Endodermal cell (in vitro differentiated cells): ENCODE measurements at regions not wholly inside any gene's neighbourhood (a gene's known extent, or its start where the extent isn't known, plus 50 kb on each side); places are given as distances from the start of the nearest gene placed in this dataset.

Source experiments
- DNase-seq: peaks from one replicate; pipeline ENCODE4 v3.0.0-alpha.2; 2017
- H3K27ac ChIP-seq: 2 replicates; pipeline ENCODE4 v1.5.1; 2013; ENCODE audit warnings: mild to moderate bottlenecking, low read depth, low read length, moderate library complexity
- H3K27me3 ChIP-seq: 2 replicates; pipeline ENCODE4 v1.6.1; 2013; ENCODE audit warnings: mild to moderate bottlenecking, low read length, moderate library complexity; ENCODE audit not compliant: insufficient read depth, control insufficient read depth, poor library complexity, severe bottlenecking
- H3K36me3 ChIP-seq: 2 replicates; pipeline ENCODE4 v1.7.0; 2013; ENCODE audit warnings: mild to moderate bottlenecking, low read length, moderate library complexity; ENCODE audit not compliant: control insufficient read depth, insufficient read depth
- H3K4me1 ChIP-seq: one replicate; pipeline ENCODE4 v1.7.0; 2013; ENCODE audit warnings: low read length; ENCODE audit not compliant: control insufficient read depth, insufficient read depth
- H3K4me3 ChIP-seq: 2 replicates; pipeline ENCODE4 v1.5.1; 2013; ENCODE audit warnings: mild to moderate bottlenecking, low read length, moderate library complexity
- H3K9ac ChIP-seq: 2 replicates; pipeline ENCODE4 v1.6.1; 2013; ENCODE audit warnings: mild to moderate bottlenecking, low read length, moderate library complexity; ENCODE audit not compliant: poor library complexity, severe bottlenecking; ENCODE audit errors: extremely low read depth
- H3K9me3 ChIP-seq: 2 replicates; pipeline ENCODE4 v1.6.1; 2013; ENCODE audit warnings: mild to moderate bottlenecking, low read length, moderate library complexity; ENCODE audit not compliant: control insufficient read depth
- H3K27ac Mint-ChIP-seq: 2 replicates; pipeline ENCODE4 v1.8.0; 2020; ENCODE audit warnings: mixed read lengths
- H3K27me3 Mint-ChIP-seq: 2 replicates; pipeline ENCODE4 v1.8.0; 2021; ENCODE audit warnings: mild to moderate bottlenecking, mixed read lengths; ENCODE audit not compliant: insufficient read depth
- H3K36me3 Mint-ChIP-seq: 2 replicates; pipeline ENCODE4 v1.8.0; 2020; ENCODE audit warnings: low read depth, mixed read lengths
- H3K4me1 Mint-ChIP-seq: 2 replicates; pipeline ENCODE4 v1.8.0; 2020; ENCODE audit warnings: mixed read lengths
- H3K4me3 Mint-ChIP-seq: 2 replicates; pipeline ENCODE4 v1.8.0; 2020; ENCODE audit warnings: mild to moderate bottlenecking, moderate library complexity, mixed read lengths
- H3K9me3 Mint-ChIP-seq: 2 replicates; pipeline ENCODE4 v1.8.0; 2020; ENCODE audit warnings: mild to moderate bottlenecking, mixed read lengths
- WGBS, 2 experiments: methylation state at CpG; one replicate each; pipeline versions ENCODE4 v1.1.5 to v1.1.7; 2013; ENCODE audit warnings: missing lambda C conversion rate in 2 of 2, mixed read lengths in 1 of 2; ENCODE audit not compliant: insufficient coverage in 1 of 2, insufficient read length in 1 of 2; 5-methylcytosine and 5-hydroxymethylcytosine counted together
- TF ChIP-seq, protein P1 (sequence below): fragments of 200-600 bp; sonication (generic); conservative IDR thresholded peaks from 2 replicates; pipeline ENCODE4 v1.5.0; 2021; ENCODE audit warnings: antibody characterized with exemption, mild to moderate bottlenecking

DNA sequence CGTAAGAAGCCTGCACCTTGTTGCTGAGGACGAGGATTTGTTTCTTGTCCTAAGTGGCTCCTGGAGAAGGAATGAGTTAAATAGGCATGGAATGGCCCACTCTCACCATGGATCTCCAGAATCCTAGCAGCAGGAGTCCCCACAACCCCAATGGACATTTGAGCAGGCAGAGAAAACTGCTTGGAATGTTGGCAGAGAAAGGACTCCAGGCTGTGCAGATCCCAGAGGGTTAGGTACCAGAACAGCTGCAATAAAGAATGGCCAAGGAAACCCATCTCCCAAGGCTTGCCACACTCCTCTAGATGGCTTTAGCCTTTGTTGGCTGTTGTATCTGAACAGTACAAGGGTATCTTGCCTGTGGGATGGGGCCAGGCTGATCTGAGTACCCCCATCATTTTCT lies 1415.7 kb upstream of the ADGRB3 start:
- peaks cover 12% of the 10 kb centered on the region for H3K4me1 Mint-ChIP-seq
- no peak overlapping the region for H3K4me3 ChIP-seq
- no peak overlapping the region for H3K27ac ChIP-seq
- H3K36me3 Mint-ChIP-seq: no peaks in the 10 kb centered on the region
- H3K27me3 Mint-ChIP-seq: no peaks in the 10 kb centered on the region
- H3K9me3 Mint-ChIP-seq: no peaks in the 10 kb centered on the region
- H3K27ac Mint-ChIP-seq: no peak overlapping the region
- WGBS, 2 experiments: 100% methylated on average over 2 of the region's 2 CpGs; no CpG with 5 or more reads in 1 of the 2 experiments
- H3K27me3 ChIP-seq: no peaks in the 10 kb centered on the region
- H3K36me3 ChIP-seq: no peaks in the 10 kb centered on the region
- no peaks in the 10 kb centered on the region for H3K4me1 ChIP-seq
- no peak for DNase-seq
- no peak overlapping the region for H3K9ac ChIP-seq
- no peak overlapping the region for H3K4me3 Mint-ChIP-seq
- H3K9me3 ChIP-seq: no peaks in the 10 kb centered on the region
- TF ChIP-seq, protein P1, sequence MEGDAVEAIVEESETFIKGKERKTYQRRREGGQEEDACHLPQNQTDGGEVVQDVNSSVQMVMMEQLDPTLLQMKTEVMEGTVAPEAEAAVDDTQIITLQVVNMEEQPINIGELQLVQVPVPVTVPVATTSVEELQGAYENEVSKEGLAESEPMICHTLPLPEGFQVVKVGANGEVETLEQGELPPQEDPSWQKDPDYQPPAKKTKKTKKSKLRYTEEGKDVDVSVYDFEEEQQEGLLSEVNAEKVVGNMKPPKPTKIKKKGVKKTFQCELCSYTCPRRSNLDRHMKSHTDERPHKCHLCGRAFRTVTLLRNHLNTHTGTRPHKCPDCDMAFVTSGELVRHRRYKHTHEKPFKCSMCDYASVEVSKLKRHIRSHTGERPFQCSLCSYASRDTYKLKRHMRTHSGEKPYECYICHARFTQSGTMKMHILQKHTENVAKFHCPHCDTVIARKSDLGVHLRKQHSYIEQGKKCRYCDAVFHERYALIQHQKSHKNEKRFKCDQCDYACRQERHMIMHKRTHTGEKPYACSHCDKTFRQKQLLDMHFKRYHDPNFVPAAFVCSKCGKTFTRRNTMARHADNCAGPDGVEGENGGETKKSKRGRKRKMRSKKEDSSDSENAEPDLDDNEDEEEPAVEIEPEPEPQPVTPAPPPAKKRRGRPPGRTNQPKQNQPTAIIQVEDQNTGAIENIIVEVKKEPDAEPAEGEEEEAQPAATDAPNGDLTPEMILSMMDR: no peak

DNA sequence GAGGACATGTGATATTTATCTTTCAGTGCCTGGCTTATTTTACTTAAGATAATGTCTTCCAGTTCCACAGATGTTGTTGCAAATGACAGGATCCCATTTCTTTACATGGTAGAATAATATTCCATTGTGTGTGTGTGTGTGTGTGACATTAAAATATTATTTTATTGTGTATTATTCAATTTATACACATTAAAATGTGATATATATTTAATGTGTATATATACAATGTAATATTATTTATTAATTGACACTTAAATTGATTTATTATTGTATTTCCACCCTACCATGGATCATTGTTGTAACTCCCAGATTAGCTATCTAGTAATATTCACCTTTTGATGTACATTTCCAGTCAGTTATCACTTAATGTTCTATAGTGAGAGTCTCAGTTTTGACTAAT lies 1422.5 kb upstream of the ADGRB3 start:
- Histone ChIP-seq H3K4me1 (no peaks in the 10 kb centered on the region), H3K4me3 (no peak overlapping the region), H3K9me3 (no peaks in the 10 kb centered on the region), H3K36me3 (no peaks in the 10 kb centered on the region), H3K9ac (no peak overlapping the region), H3K27ac (no peak overlapping the region), H3K27me3 (no peaks in the 10 kb centered on the region)
- DNase-seq: no peak
- H3K27me3 Mint-ChIP-seq: no peaks in the 10 kb centered on the region
- TF ChIP-seq, protein P1: no peak
- no peaks in the 10 kb centered on the region for H3K9me3 Mint-ChIP-seq
- no peaks in the 10 kb centered on the region for H3K36me3 Mint-ChIP-seq
- no peak overlapping the region for H3K4me3 Mint-ChIP-seq
- no peaks in the 10 kb centered on the region for H3K4me1 Mint-ChIP-seq
- no peak overlapping the region for H3K27ac Mint-ChIP-seq

DNA sequence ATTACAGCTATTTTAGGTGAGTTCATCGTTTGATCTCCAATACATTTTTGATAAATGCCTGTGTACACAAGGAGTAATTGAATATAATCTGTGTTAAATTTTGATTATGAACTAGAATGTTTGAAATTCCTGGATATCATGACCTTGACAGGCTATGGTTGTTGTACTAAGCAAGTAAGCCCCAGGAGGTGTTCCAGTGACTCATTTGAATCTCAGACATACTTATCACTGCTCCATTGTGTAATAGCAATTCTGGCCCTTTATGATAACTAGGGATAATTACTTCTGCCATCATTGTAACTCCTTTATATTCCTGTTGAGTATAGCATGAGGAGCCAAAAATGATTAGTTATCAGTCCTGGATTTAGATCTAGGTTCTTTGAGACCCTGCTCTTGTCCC lies 1424.6 kb upstream of the ADGRB3 start:
- no peaks in the 10 kb centered on the region for H3K9me3 ChIP-seq
- no peak overlapping the region for H3K27ac ChIP-seq
- 88 to 100% methylated on average over 1 of the region's 1 CpG for WGBS, 2 experiments
- H3K36me3 ChIP-seq: no peaks in the 10 kb centered on the region
- H3K4me1 ChIP-seq: no peaks in the 10 kb centered on the region
- H3K4me3 ChIP-seq: no peak overlapping the region
- H3K36me3 Mint-ChIP-seq: no peaks in the 10 kb centered on the region
- peaks cover 2% of the 10 kb centered on the region for H3K27me3 Mint-ChIP-seq
- no peaks in the 10 kb centered on the region for H3K4me1 Mint-ChIP-seq
- H3K4me3 Mint-ChIP-seq: no peak overlapping the region
- no peaks in the 10 kb centered on the region for H3K27me3 ChIP-seq
- H3K9me3 Mint-ChIP-seq: no peaks in the 10 kb centered on the region
- TF ChIP-seq, protein P1: no peak
- H3K27ac Mint-ChIP-seq: no peak overlapping the region
- no peak for DNase-seq
- H3K9ac ChIP-seq: no peak overlapping the region
